ENCODE measurements at regions not wholly inside any gene's neighbourhood (a gene's known extent, or its start where the extent isn't known, plus 50 kb on each side); places are given as distances from the start of the nearest gene placed in this dataset.

- Histone ChIP-seq H3K27me3 (no peaks in the 10 kb centered on the region), H3K36me3 (no peaks in the 10 kb centered on the region), H3K4me3 (no peak overlapping the region), H3K4me1 (no peaks in the 10 kb centered on the region), H3K9me3 (peaks cover 0 to 4% (median 0%) of the 10 kb centered on the region in 4 donors), H3K27ac (no peak overlapping the region)
- 91 to 92% methylated on average over 3 of the region's 3 CpGs for WGBS, 2 donors
- TF ChIP-seq POLR2A (IDR thresholded peaks at IDR 0.05): no peak
- TF ChIP-seq EP300 (IDR thresholded peaks at IDR 0.05): peak in 1 of 2 donors; percentile 23
- no peak for DNase-seq (ENCODE audit: low spot score in 2 of 2)
Observed at GRCh38 chr20:57851025-57851682, 141.3 kb upstream of the PMEPA1 start.

GRCh38 chr20:57849521-57850215 lies 139.9 kb upstream of the PMEPA1 start:
- no peaks in the 10 kb centered on the region for H3K27me3 ChIP-seq
- no peak for DNase-seq (ENCODE audit: low spot score in 2 of 2)
- peaks cover 0 to 4% (median 0%) of the 10 kb centered on the region in 4 donors for H3K9me3 ChIP-seq
- H3K27ac ChIP-seq: no peak overlapping the region
- TF ChIP-seq POLR2A (IDR thresholded peaks at IDR 0.05) (no peak), CTCF (IDR thresholded peaks at IDR 0.05) (no peak), EP300 (IDR thresholded peaks at IDR 0.05) (no peak)
- 86 to 91% methylated on average over 16 of the region's 16 CpGs for WGBS, 2 donors
- no peak overlapping the region for H3K4me3 ChIP-seq
- H3K4me1 ChIP-seq: no peaks in the 10 kb centered on the region
- H3K36me3 ChIP-seq: no peaks in the 10 kb centered on the region

- Histone ChIP-seq H3K4me1 (no peaks in the 10 kb centered on the region), H3K27ac (no peak overlapping the region), H3K27me3 (no peaks in the 10 kb centered on the region), H3K36me3 (no peaks in the 10 kb centered on the region), H3K9me3 (peaks cover 0 to 4% (median 0%) of the 10 kb centered on the region in 4 donors), H3K4me3 (no peak overlapping the region)
- DNase-seq (ENCODE audit: low spot score in 2 of 2): no peak
- 89 to 91% methylated on average over 4 of the region's 4 CpGs for WGBS, 2 donors
- TF ChIP-seq POLR2A (IDR thresholded peaks at IDR 0.05): no peak
- TF ChIP-seq EP300 (IDR thresholded peaks at IDR 0.05): no peak
- TF ChIP-seq CTCF (IDR thresholded peaks at IDR 0.05): no peak
Observed at GRCh38 chr20:57849121-57849520, 139.3 kb upstream of the PMEPA1 start.

GRCh38 chr20:57848282-57848681 lies 138.5 kb upstream of the PMEPA1 start:
- no peak for TF ChIP-seq CTCF (IDR thresholded peaks at IDR 0.05)
- Histone ChIP-seq H3K4me3 (no peak overlapping the region), H3K4me1 (no peaks in the 10 kb centered on the region), H3K27me3 (no peaks in the 10 kb centered on the region), H3K36me3 (no peaks in the 10 kb centered on the region), H3K27ac (no peak overlapping the region), H3K9me3 (peaks cover 0 to 4% (median 0%) of the 10 kb centered on the region in 4 donors)
- no peak for DNase-seq (ENCODE audit: low spot score in 2 of 2)

GRCh38 chr20:57847104-57847503 lies 137.3 kb upstream of the PMEPA1 start:
- peaks cover 0 to 4% (median 0%) of the 10 kb centered on the region in 4 donors for H3K9me3 ChIP-seq
- H3K4me1 ChIP-seq: no peaks in the 10 kb centered on the region
- DNase-seq (ENCODE audit: low spot score in 2 of 2): no peak
- H3K36me3 ChIP-seq: no peaks in the 10 kb centered on the region
- no peaks in the 10 kb centered on the region for H3K27me3 ChIP-seq
- H3K4me3 ChIP-seq: no peak overlapping the region
- no peak overlapping the region for H3K27ac ChIP-seq
- TF ChIP-seq CTCF (IDR thresholded peaks at IDR 0.05) (no peak), POLR2A (IDR thresholded peaks at IDR 0.05) (no peak), EP300 (IDR thresholded peaks at IDR 0.05) (no peak)

All from tibial nerve (tissue), 4 donors.